GM11168 (cell line): ENCODE measurements at regions not wholly inside any gene's neighbourhood (a gene's known extent, or its start where the extent isn't known, plus 50 kb on each side); places are given as distances from the start of the nearest gene placed in this dataset.

Experiments
- in situ Hi-C: fragments of 300-500 bp; cut with MboI; formaldehyde crosslinking; loops from one replicate; pipeline ENCODE4 v1.12.0; 2022; ENCODE audit warnings: low sequenced_read_pairs; ENCODE audit not compliant: unreplicated experiment

GRCh38 chr2:66382091-66382490 lies 52.8 kb upstream of the MEIS1 start:
- in situ Hi-C loops: no loop called here

- in situ Hi-C loops: no loop called here
These were observed 55.5 kb upstream of the MEIS1 start for GRCh38 chr2:66379473-66379872.

- in situ Hi-C loops: no loop called here
These were observed 57.1 kb upstream of the MEIS1 start for GRCh38 chr2:66377832-66378231.

GRCh38 chr2:66370824-66371223 lies 64.1 kb upstream of the MEIS1 start:
- in situ Hi-C loops: no loop called here

GRCh38 chr2:66366619-66367018 lies 68.3 kb upstream of the MEIS1 start:
- in situ Hi-C loops: no loop called here

- in situ Hi-C loops: no loop called here
These were observed 70.2 kb upstream of the MEIS1 start for GRCh38 chr2:66364495-66365333.

- in situ Hi-C loops: no loop called here
These were observed 72.2 kb upstream of the MEIS1 start for GRCh38 chr2:66362701-66363100.

- in situ Hi-C loops: no loop called here
These were observed 88.7 kb upstream of the MEIS1 start for GRCh38 chr2:66346231-66346664.

- in situ Hi-C loops: no loop called here
These were observed 90.8 kb upstream of the MEIS1 start for GRCh38 chr2:66344087-66344663.

GRCh38 chr2:66343259-66343658 lies 91.7 kb upstream of the MEIS1 start:
- in situ Hi-C loops: no loop called here

GRCh38 chr2:66340521-66340920 lies 94.4 kb upstream of the MEIS1 start:
- in situ Hi-C loops: no loop called here

- in situ Hi-C loops: no loop called here
These were observed 100.5 kb upstream of the MEIS1 start for GRCh38 chr2:66334237-66335029.

GRCh38 chr2:66331176-66331575 lies 103.7 kb upstream of the MEIS1 start:
- in situ Hi-C loops: no loop called here

GRCh38 chr2:66329081-66329605 lies 105.8 kb upstream of the MEIS1 start:
- in situ Hi-C loops: no loop called here

GRCh38 chr2:66327066-66327740 lies 107.7 kb upstream of the MEIS1 start:
- in situ Hi-C loops: no loop called here

GRCh38 chr2:66324909-66325528 lies 109.9 kb upstream of the MEIS1 start:
- in situ Hi-C loops: no loop called here

GRCh38 chr2:66324356-66324755 lies 110.6 kb upstream of the MEIS1 start:
- in situ Hi-C loops: no loop called here

- in situ Hi-C loops: no loop called here
These were observed 111.5 kb upstream of the MEIS1 start for GRCh38 chr2:66323406-66323805.

- in situ Hi-C loops: no loop called here
These were observed 112.2 kb upstream of the MEIS1 start for GRCh38 chr2:66322506-66323260.
